OCI-LY7 (cell line): ENCODE measurements at regions not wholly inside any gene's neighbourhood (a gene's known extent, or its start where the extent isn't known, plus 50 kb on each side); places are given as distances from the start of the nearest gene placed in this dataset.

Experiments used
- BruUV-seq: library from RNA; stranded (reverse); fragments of 400-500 nt; replicated peaks from 2 replicates; lab custom pipeline; 2021; lab: Mats Ljungman, UMichigan
- CTCF ChIA-PET: fragments of 300-600 bp; sonication (Branson Sonifier 250); formaldehyde crosslinking; loops from one replicate; lab custom pipeline; 2022; ENCODE audit warnings: antibody characterized with exemption; ENCODE audit not compliant: unreplicated experiment; lab: Charles Lee
- POLR2A ChIA-PET: fragments of 300-600 bp; sonication (Branson Sonifier 250); formaldehyde crosslinking; loops from one replicate; lab custom pipeline; 2022; ENCODE audit warnings: antibody characterized with exemption; lab: Charles Lee
- DNase-seq: peaks from one replicate; pipeline ENCODE4 v3.0.0-alpha.2; 2015; ENCODE audit warnings: low spot score
- H2AFZ ChIP-seq: fragments of 200-600 bp; sonication (generic), shearing (Covaris generic); 2 replicates; pipeline ENCODE4 v1.6.1; 2014; ENCODE audit warnings: mild to moderate bottlenecking, antibody characterized with exemption, low read length, moderate library complexity
- H3K27ac ChIP-seq: fragments of 200-600 bp; sonication (generic); 2 replicates; pipeline ENCODE4 v1.5.1; 2014; ENCODE audit warnings: mixed run types, low read depth, mild to moderate bottlenecking, moderate library complexity, low read length, inconsistent platforms; ENCODE audit not compliant: poor library complexity, severe bottlenecking
- H3K36me3 ChIP-seq: fragments of 200-600 bp; sonication (generic); 2 replicates; pipeline ENCODE4 v1.6.1; 2014; ENCODE audit warnings: mild to moderate bottlenecking, antibody characterized with exemption, low read length, moderate library complexity, mixed read lengths; ENCODE audit not compliant: insufficient read depth
- H3K4me1 ChIP-seq: fragments of 200-600 bp; sonication (generic); 2 replicates; pipeline ENCODE4 v1.5.1; 2014; ENCODE audit warnings: mild to moderate bottlenecking, low read length; ENCODE audit not compliant: insufficient read depth, poor library complexity, severe bottlenecking
- H3K4me2 ChIP-seq: fragments of 200-600 bp; sonication (generic); 2 replicates; pipeline ENCODE4 v1.6.1; 2014; ENCODE audit warnings: mild to moderate bottlenecking, low read length
- H3K4me3 ChIP-seq: fragments of 200-600 bp; sonication (generic); 2 replicates; pipeline ENCODE4 v1.5.1; 2014; ENCODE audit warnings: mild to moderate bottlenecking, low read depth, low read length; ENCODE audit not compliant: poor library complexity, severe bottlenecking
- H3K79me2 ChIP-seq: fragments of 200-600 bp; sonication (generic); 2 replicates; pipeline ENCODE4 v1.6.1; 2016; ENCODE audit warnings: low read depth, mild to moderate bottlenecking, low read length, moderate library complexity, mixed read lengths; ENCODE audit not compliant: insufficient read depth
- H3K9me2 ChIP-seq: fragments of 200-600 bp; sonication (generic); 2 replicates; pipeline ENCODE4 v1.6.1; 2016; ENCODE audit warnings: mild to moderate bottlenecking, low read length, mixed read lengths; ENCODE audit not compliant: insufficient read depth
- H3K9me3 ChIP-seq: fragments of 200-600 bp; sonication (generic); 2 replicates; pipeline ENCODE4 v1.6.1; 2014; ENCODE audit warnings: mild to moderate bottlenecking, mixed run types, low read length, mixed read lengths
- H4K20me1 ChIP-seq: fragments of 200-600 bp; sonication (generic); 2 replicates; pipeline ENCODE4 v1.6.1; 2014; ENCODE audit warnings: mild to moderate bottlenecking, antibody characterized with exemption, low read length, moderate library complexity, mixed read lengths; ENCODE audit not compliant: insufficient read depth
- CTCF ChIP-seq: fragments of 200-600 bp; sonication (generic); conservative IDR thresholded peaks from 2 replicates; pipeline ENCODE4 v1.5.1; 2014; ENCODE audit warnings: mild to moderate bottlenecking, antibody characterized with exemption, low read length, moderate library complexity, mixed read lengths
- EZH2phosphoT487 ChIP-seq: fragments of 200-600 bp; sonication (generic); IDR thresholded peaks from 2 replicates; pipeline ENCODE4 v1.6.1; 2018; ENCODE audit warnings: low read depth, borderline replicate concordance, mild to moderate bottlenecking, mixed run types, antibody characterized with exemption, low read length, moderate library complexity, mixed read lengths
- intact Hi-C: fragments of 100-400 bp; cut with micrococcal nuclease; formaldehyde crosslinking; loops from one replicate; pipeline ENCODE4 v1.10.0; 2022; ENCODE audit not compliant: unreplicated experiment

GRCh38 chr13:69567514-69567913 lies 540.1 kb upstream of the ATXN8OS start:
- H4K20me1 ChIP-seq: no peaks in the 10 kb centered on the region
- no TSS peak for BruUV-seq
- no peak overlapping the region for H3K27ac ChIP-seq
- H3K4me3 ChIP-seq: no peak overlapping the region
- TF ChIP-seq CTCF (no peak), EZH2phosphoT487 (no peak)
- intact Hi-C loops: no loop called here
- no peak overlapping the region for H3K4me2 ChIP-seq
- no peaks in the 10 kb centered on the region for H3K4me1 ChIP-seq
- H3K36me3 ChIP-seq: no peaks in the 10 kb centered on the region
- H3K9me2 ChIP-seq: no peaks in the 10 kb centered on the region
- no peak for DNase-seq
- no peak overlapping the region for H2AFZ ChIP-seq
- no peaks in the 10 kb centered on the region for H3K9me3 ChIP-seq
- ChIA-PET POLR2A (no interaction called here), CTCF (no interaction called here)
- no peaks in the 10 kb centered on the region for H3K79me2 ChIP-seq

GRCh38 chr13:69566104-69566716 lies 541.4 kb upstream of the ATXN8OS start:
- H3K27ac ChIP-seq: no peak overlapping the region
- H3K4me1 ChIP-seq: no peaks in the 10 kb centered on the region
- no peak overlapping the region for H2AFZ ChIP-seq
- H3K9me3 ChIP-seq: no peaks in the 10 kb centered on the region
- intact Hi-C loops: no loop called here
- TF ChIP-seq CTCF (no peak), EZH2phosphoT487 (no peak)
- H3K36me3 ChIP-seq: no peaks in the 10 kb centered on the region
- BruUV-seq: no TSS peak
- H3K9me2 ChIP-seq: no peaks in the 10 kb centered on the region
- H3K4me3 ChIP-seq: no peak overlapping the region
- DNase-seq: no peak
- H3K4me2 ChIP-seq: no peak overlapping the region
- ChIA-PET CTCF (no interaction called here), POLR2A (no interaction called here)
- no peaks in the 10 kb centered on the region for H4K20me1 ChIP-seq
- H3K79me2 ChIP-seq: no peaks in the 10 kb centered on the region

- Histone ChIP-seq H3K9me2 (no peaks in the 10 kb centered on the region), H3K9me3 (no peaks in the 10 kb centered on the region), H3K4me1 (no peaks in the 10 kb centered on the region), H4K20me1 (no peaks in the 10 kb centered on the region), H2AFZ (no peak overlapping the region), H3K79me2 (no peaks in the 10 kb centered on the region), H3K36me3 (no peaks in the 10 kb centered on the region), H3K27ac (no peak overlapping the region), H3K4me3 (no peak overlapping the region), H3K4me2 (no peak overlapping the region)
- intact Hi-C loops: no loop called here
- peak; percentile 20 for DNase-seq
- POLR2A ChIA-PET: no interaction called here
- CTCF ChIA-PET: no interaction called here
- no peak for TF ChIP-seq EZH2phosphoT487
- TF ChIP-seq CTCF: peak; percentile 73
- BruUV-seq: no TSS peak
These were observed 542.3 kb upstream of the ATXN8OS start for GRCh38 chr13:69565334-69565733.
